ENCODE measurements at regions not wholly inside any gene's neighbourhood (a gene's known extent, or its start where the extent isn't known, plus 50 kb on each side); places are given as distances from the start of the nearest gene placed in this dataset.
A peak's percentile ranks its signal among the peaks of the same experiment; 100 is the strongest.
"Not testable (repeated sequence)": the region's sequence is repeated elsewhere in the genome, so short reads cannot be mapped to it uniquely, and the experiment has no call there.

GRCh38 chr2:242079792-242080191 lies 210.3 kb downstream of the RTP5 start:
- not testable (repeated sequence) for DNase-seq

GRCh38 chr2:242080575-242081214 lies 211.2 kb downstream of the RTP5 start:
- not testable (repeated sequence) for DNase-seq

- not testable (repeated sequence) for DNase-seq
Observed at GRCh38 chr2:242084034-242084433, 214.5 kb downstream of the RTP5 start.

- not testable (repeated sequence) for DNase-seq
Observed at GRCh38 chr2:242085024-242085674, 215.6 kb downstream of the RTP5 start.

- DNase-seq, result peak; percentile 13
Observed at GRCh38 chr2:242085941-242086621, 216.6 kb downstream of the RTP5 start.

- DNase-seq, result not testable (repeated sequence)
Observed at GRCh38 chr2:242088044-242088443, 218.5 kb downstream of the RTP5 start.

GRCh38 chr2:242088471-242089212 lies 219.1 kb downstream of the RTP5 start:
- DNase-seq, result peak; percentile 92

GRCh38 chr2:242089213-242089549 lies 219.7 kb downstream of the RTP5 start:
- DNase-seq, result not testable (repeated sequence)

- DNase-seq, result not testable (repeated sequence)
Observed at GRCh38 chr2:242097278-242097677, 227.7 kb downstream of the RTP5 start.

- DNase-seq, result no peak
Observed at GRCh38 chr2:242098034-242098433, 228.5 kb downstream of the RTP5 start.

- DNase-seq, result no peak
Observed at GRCh38 chr2:242098445-242099128, 229.1 kb downstream of the RTP5 start.

- DNase-seq, result not testable (repeated sequence)
Observed at GRCh38 chr2:242103093-242103492, 233.6 kb downstream of the RTP5 start.

- DNase-seq, result not testable (repeated sequence)
Observed at GRCh38 chr2:242104202-242104956, 234.8 kb downstream of the RTP5 start.

GRCh38 chr2:242107065-242107464 lies 237.5 kb downstream of the RTP5 start:
- DNase-seq, result not testable (repeated sequence)

GRCh38 chr2:242108797-242109500 lies 239.4 kb downstream of the RTP5 start:
- DNase-seq, result not testable (repeated sequence)

- DNase-seq, result not testable (repeated sequence)
Observed at GRCh38 chr2:242109819-242110218, 240.3 kb downstream of the RTP5 start.

- DNase-seq, result not testable (repeated sequence)
Observed at GRCh38 chr2:242111954-242112353, 242.4 kb downstream of the RTP5 start.

- DNase-seq, result not testable (repeated sequence)
Observed at GRCh38 chr2:242113492-242113891, 244.0 kb downstream of the RTP5 start.

GRCh38 chr2:242116676-242117075 lies 247.1 kb downstream of the RTP5 start:
- DNase-seq, result not testable (repeated sequence)

- DNase-seq, result not testable (repeated sequence)
Observed at GRCh38 chr2:242117305-242117704, 247.8 kb downstream of the RTP5 start.

- not testable (repeated sequence) for DNase-seq
Observed at GRCh38 chr2:242119682-242120081, 250.2 kb downstream of the RTP5 start.

Data from CD4-positive, alpha-beta T cell treated with Interleukin-4 for 4 hours (primary cell).